RWPE1 (cell line): ENCODE measurements at regions not wholly inside any gene's neighbourhood (a gene's known extent, or its start where the extent isn't known, plus 50 kb on each side); places are given as distances from the start of the nearest gene placed in this dataset.
"Not testable (repeated sequence)": the region's sequence is repeated elsewhere in the genome, so short reads cannot be mapped to it uniquely, and the experiment has no call there.

Experiments
- CTCF ChIA-PET: fragments of 350-600 bp; sonication (Branson Sonifier 250); formaldehyde crosslinking; extraction: SDS; loops from one replicate; lab custom pipeline; 2021; lab: Yijun Ruan, JAX
- POLR2A ChIA-PET: fragments of 400-600 bp; formaldehyde crosslinking; extraction: SDS; loops from one replicate; lab custom pipeline; 2020; ENCODE audit warnings: antibody characterized with exemption; ENCODE audit not compliant: low non-redundant PET; lab: Yijun Ruan, JAX
- DNase-seq: peaks from one replicate; pipeline ENCODE4 v3.0.0; 2012; ENCODE audit warnings: low spot score
- H3K27ac ChIP-seq: fragments of 450-650 bp; 2 replicates; pipeline ENCODE4 v1.5.1; 2017
- TF ChIP-seq, protein P1 (sequence below): fragments of 450-650 bp; conservative IDR thresholded peaks from 2 replicates; pipeline ENCODE4 v1.5.1; 2017; ENCODE audit warnings: low read depth, mild to moderate bottlenecking

DNA sequence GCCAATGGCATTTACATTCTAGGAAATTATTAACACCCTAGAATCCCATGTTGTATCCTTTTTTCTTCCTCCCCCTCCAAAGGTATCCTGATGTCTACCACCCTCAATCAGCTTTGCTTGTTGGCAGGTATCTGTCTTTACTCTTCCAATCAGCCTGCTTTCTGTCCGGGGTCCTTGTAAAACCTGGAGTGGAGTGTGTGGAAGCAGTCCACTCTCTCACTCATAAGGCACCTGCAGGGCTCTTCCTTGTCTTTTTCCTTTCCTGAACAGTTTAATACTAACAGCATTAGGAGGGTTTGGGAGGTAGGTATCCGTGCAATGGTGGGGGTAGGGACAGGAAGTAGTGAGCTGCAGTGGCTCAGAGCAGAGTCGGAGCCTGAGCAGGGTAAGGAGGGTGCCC, 193.4 kb downstream of the BARX2 start:
- POLR2A ChIA-PET: no interaction called here
- no peak for DNase-seq
- no peak overlapping the region for H3K27ac ChIP-seq
- TF ChIP-seq, protein P1, sequence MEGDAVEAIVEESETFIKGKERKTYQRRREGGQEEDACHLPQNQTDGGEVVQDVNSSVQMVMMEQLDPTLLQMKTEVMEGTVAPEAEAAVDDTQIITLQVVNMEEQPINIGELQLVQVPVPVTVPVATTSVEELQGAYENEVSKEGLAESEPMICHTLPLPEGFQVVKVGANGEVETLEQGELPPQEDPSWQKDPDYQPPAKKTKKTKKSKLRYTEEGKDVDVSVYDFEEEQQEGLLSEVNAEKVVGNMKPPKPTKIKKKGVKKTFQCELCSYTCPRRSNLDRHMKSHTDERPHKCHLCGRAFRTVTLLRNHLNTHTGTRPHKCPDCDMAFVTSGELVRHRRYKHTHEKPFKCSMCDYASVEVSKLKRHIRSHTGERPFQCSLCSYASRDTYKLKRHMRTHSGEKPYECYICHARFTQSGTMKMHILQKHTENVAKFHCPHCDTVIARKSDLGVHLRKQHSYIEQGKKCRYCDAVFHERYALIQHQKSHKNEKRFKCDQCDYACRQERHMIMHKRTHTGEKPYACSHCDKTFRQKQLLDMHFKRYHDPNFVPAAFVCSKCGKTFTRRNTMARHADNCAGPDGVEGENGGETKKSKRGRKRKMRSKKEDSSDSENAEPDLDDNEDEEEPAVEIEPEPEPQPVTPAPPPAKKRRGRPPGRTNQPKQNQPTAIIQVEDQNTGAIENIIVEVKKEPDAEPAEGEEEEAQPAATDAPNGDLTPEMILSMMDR: no peak
- CTCF ChIA-PET: interaction anchor here (0.7 kb wide), 1 partner anchor 150 kb away, joined by 3 read pairs; no protein-coding TSS in a partner anchor

DNA sequence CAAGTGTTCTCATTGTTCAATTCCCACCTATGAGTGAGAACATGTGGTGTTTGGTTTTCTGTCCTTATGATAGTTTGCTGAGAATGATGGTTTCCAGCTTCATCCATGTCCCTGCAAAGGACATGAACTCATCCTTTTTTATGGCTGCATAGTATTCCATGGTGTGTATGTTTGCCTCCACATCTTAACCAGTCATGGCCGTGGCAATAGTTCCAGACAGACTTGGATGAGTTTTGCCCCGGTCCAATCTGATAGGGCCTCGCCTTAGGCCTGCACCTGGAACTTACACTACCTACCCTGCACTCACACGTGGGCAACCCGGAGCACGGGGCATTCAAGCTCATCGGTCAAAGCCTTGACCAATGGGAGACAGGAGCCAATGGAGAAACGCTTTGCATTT, 197.0 kb downstream of the BARX2 start:
- H3K27ac ChIP-seq, CTCF ChIA-PET, POLR2A ChIA-PET, DNase-seq: not testable (repeated sequence)

DNA sequence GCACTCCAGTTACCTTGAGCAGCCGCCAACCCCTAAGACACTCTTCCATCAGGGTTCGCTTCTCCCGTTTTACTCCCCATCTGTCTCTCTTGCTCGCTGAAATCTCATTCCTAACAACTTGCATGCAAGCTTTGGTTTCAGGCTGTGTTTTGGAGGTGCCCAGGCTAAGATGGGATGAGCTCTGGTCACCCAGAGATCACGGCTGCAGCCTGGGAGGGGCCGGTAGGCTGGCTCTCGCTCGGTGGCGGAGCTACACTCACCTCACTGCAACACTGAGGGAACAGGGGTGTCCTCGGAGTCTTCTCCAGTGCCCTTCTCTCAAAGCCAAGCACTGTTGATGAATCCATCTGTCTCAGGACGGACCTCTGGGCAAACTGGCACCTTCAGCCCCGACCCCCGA, 197.5 kb downstream of the BARX2 start:
- CTCF ChIA-PET: interaction anchor here (0.6 kb wide), 1 partner anchor 208 kb away, joined by 4 read pairs; no protein-coding TSS in a partner anchor
- H3K27ac ChIP-seq: no peak overlapping the region
- no peak for DNase-seq
- POLR2A ChIA-PET: no interaction called here
- TF ChIP-seq, protein P1: no peak

DNA sequence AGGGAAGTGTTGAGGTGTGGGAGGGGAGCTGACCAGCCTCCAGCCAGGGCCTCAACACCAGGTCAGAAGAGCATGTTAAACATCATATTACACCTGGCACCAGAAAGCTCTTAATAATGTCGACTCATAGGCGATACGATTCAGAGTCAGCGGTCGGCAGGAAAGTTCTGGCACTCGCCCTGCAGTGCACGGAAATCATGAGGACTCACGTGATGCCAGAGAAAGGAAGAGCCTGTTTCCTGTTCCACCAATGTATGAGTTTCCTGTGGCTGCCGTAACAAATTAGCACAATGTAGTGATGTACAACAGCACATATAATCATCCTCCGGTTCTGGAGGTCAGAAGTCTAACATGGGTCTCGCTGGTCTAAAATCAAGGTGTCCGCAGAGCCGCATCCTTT, 198.8 kb downstream of the BARX2 start:
- ChIA-PET POLR2A (no interaction called here), CTCF (no interaction called here)
- DNase-seq: no peak
- H3K27ac ChIP-seq: no peak overlapping the region
- TF ChIP-seq, protein P1: no peak

DNA sequence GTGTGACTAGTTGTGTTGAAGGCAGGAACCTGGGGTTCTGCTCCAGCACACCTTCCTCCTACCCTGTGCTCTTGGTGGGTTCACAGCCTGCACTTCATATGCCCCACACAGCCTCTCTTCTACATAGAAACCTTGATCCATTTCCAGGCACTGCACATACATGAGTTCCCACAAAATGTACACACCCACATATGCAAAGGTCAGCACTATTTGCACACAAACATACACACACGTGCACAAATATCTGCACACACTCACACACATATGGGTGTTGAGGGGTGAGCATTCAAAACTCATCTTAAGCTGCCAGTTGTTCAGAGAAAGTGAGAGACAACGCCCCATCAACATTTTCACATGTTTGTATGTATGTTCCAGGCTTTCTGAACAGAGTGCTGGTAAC, 201.0 kb downstream of the BARX2 start:
- TF ChIP-seq, protein P1: no peak
- CTCF ChIA-PET: no interaction called here
- H3K27ac ChIP-seq: no peak overlapping the region
- no peak for DNase-seq
- POLR2A ChIA-PET: no interaction called here

DNA sequence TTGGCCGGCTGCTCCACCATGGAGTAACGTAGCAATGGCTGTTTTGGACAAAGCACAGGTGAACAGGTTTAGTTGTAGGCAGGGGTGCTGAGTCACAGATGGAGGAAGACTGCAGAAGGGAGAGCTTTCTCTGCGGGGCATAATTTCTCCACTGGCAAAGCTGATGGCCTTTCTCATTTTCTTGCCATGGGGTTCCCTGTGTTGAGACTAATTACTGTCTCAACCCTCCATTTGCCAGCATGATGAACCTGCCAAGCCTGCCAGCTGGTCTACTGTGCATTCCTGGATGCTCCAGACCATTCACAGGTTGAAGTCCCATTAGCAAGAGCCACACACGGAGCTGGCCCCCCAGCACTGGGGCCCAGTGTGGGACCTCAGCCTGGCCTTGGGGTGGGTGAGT, 202.4 kb downstream of the BARX2 start:
- DNase-seq: no peak
- TF ChIP-seq, protein P1: no peak
- H3K27ac ChIP-seq: no peak overlapping the region
- CTCF ChIA-PET: no interaction called here
- POLR2A ChIA-PET: no interaction called here

DNA sequence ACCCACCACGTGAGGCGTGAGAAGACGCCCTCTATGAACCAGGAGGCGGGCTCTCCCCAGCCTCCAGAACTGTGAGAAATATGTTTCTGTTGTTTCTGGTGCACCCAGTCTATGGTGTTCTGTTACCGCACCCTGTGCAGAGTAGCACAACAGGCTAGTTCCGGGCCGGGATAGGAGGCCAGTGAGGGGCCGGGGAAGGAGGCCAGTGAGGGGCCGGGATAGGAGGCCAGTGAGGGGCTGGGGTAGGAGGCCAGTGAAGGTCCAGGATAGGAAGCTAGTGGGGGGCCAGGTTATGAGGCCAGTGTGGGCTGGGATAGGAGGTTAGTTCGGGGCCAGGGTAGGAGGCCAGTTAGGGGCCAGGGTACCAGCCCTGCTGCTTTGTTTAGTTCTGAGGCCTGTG, 204.6 kb downstream of the BARX2 start:
- H3K27ac ChIP-seq: no peak overlapping the region
- POLR2A ChIA-PET: no interaction called here
- DNase-seq: no peak
- CTCF ChIA-PET: no interaction called here
- TF ChIP-seq, protein P1: no peak
